C4-2B (cell line): ENCODE measurements at regions not wholly inside any gene's neighbourhood (a gene's known extent, or its start where the extent isn't known, plus 50 kb on each side); places are given as distances from the start of the nearest gene placed in this dataset.

Experiments used
- H3K27ac ChIP-seq: fragments of 450-650 bp; 2 replicates; pipeline ENCODE4 v1.5.1; 2017
- ZFX ChIP-seq: fragments of 450-650 bp; IDR thresholded peaks from 2 replicates; pipeline ENCODE4 v1.6.1; 2017
- TF ChIP-seq, protein P1 (sequence below): fragments of 450-650 bp; conservative IDR thresholded peaks from 2 replicates; pipeline ENCODE4 v1.5.1; 2017; ENCODE audit warnings: mild to moderate bottlenecking

DNA sequence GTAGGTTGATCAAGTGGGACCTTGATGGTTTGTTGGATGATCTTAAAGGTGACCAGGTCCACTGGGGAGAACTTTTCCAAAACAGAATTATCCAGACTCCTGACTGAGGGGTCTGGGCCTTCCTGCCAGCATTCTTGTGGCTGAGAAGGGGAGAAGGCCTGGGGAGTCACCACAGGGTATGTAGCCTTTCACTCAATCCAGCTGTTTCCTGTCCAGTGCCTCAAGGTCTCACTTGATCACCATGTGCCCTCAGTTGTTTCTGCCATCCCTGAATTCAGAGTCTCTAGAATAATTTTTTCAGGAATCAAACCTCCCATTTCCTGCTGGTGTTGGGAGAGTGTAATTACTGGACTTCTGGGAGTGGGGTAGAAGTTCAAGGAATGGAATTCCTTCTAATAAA is 54.4 kb upstream of the TANC1 start:
- TF ChIP-seq, protein P1, sequence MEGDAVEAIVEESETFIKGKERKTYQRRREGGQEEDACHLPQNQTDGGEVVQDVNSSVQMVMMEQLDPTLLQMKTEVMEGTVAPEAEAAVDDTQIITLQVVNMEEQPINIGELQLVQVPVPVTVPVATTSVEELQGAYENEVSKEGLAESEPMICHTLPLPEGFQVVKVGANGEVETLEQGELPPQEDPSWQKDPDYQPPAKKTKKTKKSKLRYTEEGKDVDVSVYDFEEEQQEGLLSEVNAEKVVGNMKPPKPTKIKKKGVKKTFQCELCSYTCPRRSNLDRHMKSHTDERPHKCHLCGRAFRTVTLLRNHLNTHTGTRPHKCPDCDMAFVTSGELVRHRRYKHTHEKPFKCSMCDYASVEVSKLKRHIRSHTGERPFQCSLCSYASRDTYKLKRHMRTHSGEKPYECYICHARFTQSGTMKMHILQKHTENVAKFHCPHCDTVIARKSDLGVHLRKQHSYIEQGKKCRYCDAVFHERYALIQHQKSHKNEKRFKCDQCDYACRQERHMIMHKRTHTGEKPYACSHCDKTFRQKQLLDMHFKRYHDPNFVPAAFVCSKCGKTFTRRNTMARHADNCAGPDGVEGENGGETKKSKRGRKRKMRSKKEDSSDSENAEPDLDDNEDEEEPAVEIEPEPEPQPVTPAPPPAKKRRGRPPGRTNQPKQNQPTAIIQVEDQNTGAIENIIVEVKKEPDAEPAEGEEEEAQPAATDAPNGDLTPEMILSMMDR, result no peak
- TF ChIP-seq ZFX, result no peak
- H3K27ac ChIP-seq, result no peak overlapping the region

DNA sequence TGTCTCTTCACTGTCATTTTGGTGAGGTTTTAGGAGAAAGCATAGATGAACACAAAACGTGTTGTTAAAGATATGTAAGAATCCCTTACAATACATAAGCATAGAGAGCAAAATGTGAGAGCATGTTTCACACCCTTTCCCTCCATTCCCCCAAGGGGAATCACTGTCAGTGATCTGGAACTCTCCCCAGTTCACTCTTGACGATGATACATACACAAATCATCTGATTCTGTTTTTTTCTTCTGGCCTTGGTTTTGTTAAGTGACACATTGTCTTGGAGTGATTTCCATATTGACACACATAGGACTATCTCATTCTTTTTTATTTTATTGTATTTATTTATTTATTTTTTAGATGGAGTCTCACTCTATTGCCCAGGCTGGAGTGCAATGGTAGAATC is 53.7 kb upstream of the TANC1 start:
- no peak for TF ChIP-seq ZFX
- TF ChIP-seq, protein P1, result no peak
- no peak overlapping the region for H3K27ac ChIP-seq

DNA sequence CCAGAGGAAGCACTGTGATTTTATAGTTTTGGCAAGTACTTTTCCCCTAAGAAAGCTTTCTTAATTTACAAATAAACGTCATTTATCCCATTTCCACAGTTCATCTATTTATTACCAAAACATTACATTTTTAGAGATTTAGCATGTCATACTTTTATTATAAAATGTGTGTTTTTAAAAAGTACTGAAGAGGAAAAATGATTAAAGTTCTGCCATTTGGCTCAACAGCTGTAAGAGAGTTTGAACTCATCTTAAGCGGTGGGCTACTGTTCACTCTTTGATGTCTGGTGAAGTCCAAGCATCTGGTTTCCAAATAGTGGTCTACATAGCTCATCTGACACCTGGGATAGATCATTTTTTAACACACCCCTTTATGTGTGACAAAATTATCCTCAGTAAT is 51.3 kb upstream of the TANC1 start:
- no peak overlapping the region for H3K27ac ChIP-seq
- TF ChIP-seq, protein P1, result no peak
- TF ChIP-seq ZFX, result no peak

DNA sequence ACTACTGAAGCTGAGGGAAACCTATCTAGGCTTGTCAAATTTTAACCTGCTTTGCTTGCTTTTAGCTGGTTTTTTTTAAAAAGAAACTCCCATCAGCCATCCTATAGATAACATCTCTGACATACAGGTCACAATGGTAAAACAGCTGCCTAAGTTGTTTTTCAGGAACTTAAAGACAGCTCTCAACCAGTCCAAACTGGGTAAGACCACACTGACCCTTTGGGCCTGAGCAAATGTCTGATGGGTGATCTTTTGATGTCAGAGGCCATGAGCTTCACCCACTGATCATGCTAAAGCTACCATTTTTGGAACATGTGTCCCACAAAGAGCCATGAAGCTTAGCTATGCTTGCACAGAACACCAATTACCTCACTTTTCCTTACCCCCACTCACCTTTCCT is 50.0 kb upstream of the TANC1 start:
- no peak for TF ChIP-seq ZFX

More for the DNA sequence above, 50.0 kb upstream of the TANC1 start:
- no peak overlapping the region for H3K27ac ChIP-seq
